COLO829 (cell line): ENCODE measurements at regions not wholly inside any gene's neighbourhood (a gene's known extent, or its start where the extent isn't known, plus 50 kb on each side); places are given as distances from the start of the nearest gene placed in this dataset.

ENCODE experiments used
- DNase-seq: peaks from one replicate; pipeline ENCODE4 v3.0.0; 2012; ENCODE audit warnings: low spot score

GRCh38 chr2:128894896-128895295 lies 576.2 kb upstream of the HS6ST1 start:
- no peak for DNase-seq

- DNase-seq, result no peak
Observed at GRCh38 chr2:128901572-128902391, 583.1 kb upstream of the HS6ST1 start.

DNA sequence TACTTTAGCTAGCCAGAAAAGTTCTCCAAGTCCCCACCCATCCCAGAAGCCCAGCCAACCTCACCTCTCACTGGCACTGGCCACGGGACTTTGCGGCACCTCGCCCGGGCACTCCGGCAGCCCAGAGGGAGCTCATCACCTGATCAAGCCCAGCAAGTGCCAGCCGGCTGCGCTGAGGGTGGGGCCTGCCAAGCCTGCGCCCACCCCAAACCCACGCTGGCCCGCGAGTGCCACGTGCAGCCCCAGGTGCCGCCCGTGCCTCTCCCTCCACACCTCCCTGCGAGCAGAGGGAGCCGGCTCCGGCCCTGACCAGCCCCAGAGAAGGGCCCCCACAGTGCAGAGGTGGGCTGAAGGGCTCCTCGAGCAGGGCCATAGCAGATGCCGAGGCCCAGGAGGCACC lies 585.0 kb upstream of the HS6ST1 start:
- no peak for DNase-seq

- DNase-seq, result no peak
Observed at GRCh38 chr2:128911276-128911675, 592.6 kb upstream of the HS6ST1 start.

GRCh38 chr2:128914320-128914719 lies 595.7 kb upstream of the HS6ST1 start:
- no peak for DNase-seq

GRCh38 chr2:128921751-128922150 lies 603.1 kb upstream of the HS6ST1 start:
- no peak for DNase-seq

DNA sequence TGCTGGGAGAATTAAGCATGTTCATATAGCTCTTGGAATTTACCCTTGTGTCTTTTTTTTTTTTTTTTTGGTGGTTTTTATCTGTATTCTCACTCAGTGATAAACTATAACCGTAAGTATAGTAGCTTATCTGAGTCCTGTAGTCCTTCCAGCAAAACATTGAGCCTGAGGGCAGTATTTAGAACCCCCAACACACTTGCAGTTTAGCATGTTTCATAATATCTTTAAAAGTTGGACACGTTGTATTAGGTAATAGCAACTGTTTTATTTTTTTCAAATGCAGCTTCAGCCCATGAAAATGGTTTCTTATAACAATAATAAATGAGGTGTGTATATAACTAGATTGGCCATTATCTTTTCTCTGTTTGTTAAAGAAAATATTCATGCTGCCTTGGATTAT lies 603.5 kb upstream of the HS6ST1 start:
- DNase-seq, result no peak

- DNase-seq, result no peak
Observed at GRCh38 chr2:128925631-128926030, 607.0 kb upstream of the HS6ST1 start.

DNA sequence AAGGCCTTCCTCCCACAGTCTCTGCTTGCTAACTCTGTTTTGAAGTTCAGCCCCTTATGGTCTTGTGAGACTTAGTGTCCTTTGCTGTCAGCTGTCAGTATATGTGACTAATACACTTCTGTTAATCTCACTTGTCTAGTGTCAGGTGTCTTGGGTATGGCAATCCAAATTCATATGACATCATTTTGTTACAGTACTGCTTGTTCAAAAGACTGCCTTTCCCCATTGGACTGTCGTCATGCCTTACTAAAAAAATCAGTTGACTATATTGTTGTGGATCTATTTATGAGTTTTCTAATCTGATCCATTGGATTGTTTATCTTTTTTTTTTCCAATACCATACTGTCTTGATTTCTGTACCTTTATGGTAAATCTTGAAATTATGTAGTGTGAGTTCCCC lies 611.4 kb upstream of the HS6ST1 start:
- no peak for DNase-seq

DNA sequence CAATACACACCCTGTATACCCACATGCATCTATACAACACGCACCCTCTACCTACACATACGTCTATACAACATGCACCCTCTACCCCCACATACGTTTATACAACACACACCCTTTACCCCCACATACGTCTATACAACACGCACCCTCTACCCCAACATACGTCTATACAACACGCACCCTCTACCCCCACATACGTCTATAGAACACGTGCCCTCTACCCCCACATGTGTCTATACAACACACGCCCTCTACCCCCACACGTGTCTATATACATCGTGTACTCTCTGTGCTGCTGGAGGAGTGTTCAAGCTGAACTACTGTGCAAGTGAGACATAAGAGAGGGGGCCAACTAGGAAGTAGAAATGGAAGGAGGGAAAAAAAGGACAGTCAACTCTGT lies 621.7 kb upstream of the HS6ST1 start:
- no peak for DNase-seq

GRCh38 chr2:128941751-128942150 lies 623.1 kb upstream of the HS6ST1 start:
- DNase-seq, result no peak

GRCh38 chr2:128949360-128949759 lies 630.7 kb upstream of the HS6ST1 start:
- DNase-seq, result no peak

DNA sequence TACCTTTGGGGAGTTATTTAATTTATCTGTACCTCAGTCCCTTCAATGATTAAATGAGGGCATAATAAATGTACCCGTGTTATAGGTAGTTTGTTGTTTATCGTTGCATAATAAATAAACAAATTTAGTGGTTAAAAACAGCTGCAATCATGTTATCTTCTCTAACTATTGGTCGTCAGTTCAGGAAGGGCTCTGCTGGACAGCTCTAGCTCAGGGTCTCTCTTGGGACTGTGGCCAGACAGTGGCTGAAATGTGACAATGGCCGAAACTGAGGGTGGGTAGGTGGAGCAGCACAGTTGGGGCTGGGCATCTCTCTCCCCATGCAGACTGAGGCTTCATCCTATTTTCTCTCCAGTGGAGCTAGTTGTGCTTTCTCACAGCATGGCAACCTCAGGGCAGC lies 632.1 kb upstream of the HS6ST1 start:
- DNase-seq, result no peak

- DNase-seq, result no peak
Observed at GRCh38 chr2:128958241-128958640, 639.6 kb upstream of the HS6ST1 start.

DNA sequence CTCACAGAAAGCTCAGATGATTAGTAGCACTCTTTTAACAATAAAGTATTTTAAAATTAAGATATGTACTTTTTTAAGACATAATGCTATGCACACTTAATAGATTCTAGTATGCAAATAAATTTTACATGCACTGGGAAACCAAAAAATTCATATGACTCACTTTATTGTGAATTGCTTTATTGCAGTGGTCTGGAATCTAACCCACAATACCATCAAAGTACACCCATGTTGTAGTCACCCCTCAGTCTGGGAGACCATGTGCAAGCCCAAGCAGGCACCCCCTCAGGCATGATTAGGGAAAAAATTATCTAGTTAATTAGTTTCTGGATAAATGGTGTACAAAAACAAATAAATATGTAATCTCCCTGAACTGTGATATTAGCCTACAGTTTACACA lies 649.0 kb upstream of the HS6ST1 start:
- no peak for DNase-seq

DNA sequence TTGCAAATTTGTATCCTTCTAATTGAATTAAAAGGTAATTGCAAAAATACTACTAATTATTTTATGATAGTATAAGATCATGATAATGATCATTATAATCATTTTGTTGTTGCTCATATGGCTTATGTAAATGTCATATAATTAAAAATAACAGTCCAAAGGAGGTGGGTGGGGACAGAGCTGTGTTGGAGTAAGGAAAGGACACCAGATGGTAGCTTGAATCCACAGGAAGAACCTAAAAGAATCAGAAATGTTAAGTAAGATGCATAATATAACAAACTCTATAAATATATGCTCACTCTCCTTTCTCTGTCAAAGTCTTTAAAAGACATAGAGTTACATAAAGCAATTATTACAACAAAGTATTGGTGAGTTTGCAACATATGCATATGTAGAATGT lies 650.7 kb upstream of the HS6ST1 start:
- no peak for DNase-seq

GRCh38 chr2:128970332-128971116 lies 651.9 kb upstream of the HS6ST1 start:
- no peak for DNase-seq

DNA sequence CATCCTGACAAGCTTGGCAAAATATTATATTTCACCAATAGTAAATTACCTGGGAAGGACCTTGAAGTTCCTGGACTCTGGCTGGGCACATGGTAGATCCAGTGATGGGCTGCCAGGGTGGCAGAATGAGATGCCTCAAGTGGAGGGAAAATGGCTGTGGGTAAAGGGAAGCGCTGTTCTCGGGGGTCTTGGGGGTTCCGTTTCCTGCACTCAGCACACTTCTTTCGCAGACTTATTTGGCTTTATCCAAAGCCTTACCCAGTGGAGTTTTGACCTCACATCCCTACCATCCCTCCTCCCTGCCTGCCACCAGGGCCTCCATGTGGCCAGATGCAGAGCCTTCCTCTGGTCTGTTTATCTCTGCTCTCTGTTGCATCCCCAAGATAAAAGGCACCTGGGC lies 654.9 kb upstream of the HS6ST1 start:
- DNase-seq, result no peak

DNA sequence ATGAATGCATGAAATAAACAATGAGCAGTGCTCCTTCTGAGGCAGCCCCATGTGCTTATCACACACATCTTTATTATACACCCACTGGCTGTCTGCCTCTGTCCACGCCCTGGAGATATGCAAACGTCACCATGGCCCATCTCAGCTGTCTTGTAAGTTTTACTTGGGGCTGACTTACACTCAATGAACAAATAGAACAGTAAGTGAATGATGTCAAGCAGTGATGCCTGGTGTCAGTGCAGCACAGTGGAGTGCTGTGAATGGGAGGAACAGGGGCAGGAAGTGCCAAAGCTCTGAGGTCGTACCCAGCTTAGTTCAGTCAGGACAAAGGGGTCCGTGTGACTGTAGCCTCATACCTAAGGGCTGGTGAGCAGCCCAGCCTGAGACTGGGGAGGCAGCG lies 659.5 kb upstream of the HS6ST1 start:
- DNase-seq, result no peak

DNA sequence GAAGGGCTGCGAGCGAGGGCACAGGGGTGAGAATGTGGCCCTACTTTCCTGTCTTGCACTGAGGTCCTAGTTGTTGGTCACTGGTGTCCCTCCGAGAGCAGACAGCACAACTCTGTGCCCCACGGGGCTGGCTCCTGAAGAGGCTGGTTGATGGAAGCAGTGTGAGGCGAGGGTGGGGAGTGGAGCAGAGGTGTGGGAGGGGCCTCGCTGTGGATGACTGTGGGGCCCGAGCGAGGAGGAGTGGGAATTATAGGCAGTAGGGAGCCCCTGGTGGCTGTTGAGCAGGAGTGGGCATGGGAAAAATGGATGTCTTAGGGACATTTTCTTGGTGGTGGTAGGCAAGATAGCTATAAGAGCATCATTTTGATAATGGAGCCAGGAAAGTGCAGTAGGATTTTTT lies 660.5 kb upstream of the HS6ST1 start:
- no peak for DNase-seq

GRCh38 chr2:128980475-128980874 lies 661.8 kb upstream of the HS6ST1 start:
- DNase-seq, result no peak

DNA sequence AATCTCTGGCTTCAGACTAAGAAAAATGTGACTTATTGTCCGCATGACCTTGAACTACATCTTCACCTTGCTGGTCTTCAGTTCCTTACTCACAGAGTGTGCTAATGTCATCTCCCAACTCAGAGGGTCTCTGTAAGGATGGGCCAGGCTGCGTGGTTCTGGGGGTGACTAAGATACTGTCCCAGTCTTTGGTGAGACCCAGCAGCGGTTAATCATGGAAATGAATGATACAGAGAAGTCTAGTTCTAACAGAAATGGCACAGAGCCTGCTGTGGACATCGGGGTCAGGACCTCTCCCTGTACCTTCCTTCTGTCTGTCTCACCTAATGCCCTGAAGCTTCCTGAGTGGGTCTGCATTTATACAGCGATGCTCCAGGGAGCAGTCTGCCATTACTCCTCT lies 662.7 kb upstream of the HS6ST1 start:
- DNase-seq, result no peak

- no peak for DNase-seq
Observed at GRCh38 chr2:128982001-128982400, 663.3 kb upstream of the HS6ST1 start.

GRCh38 chr2:128982670-128983069 lies 664.0 kb upstream of the HS6ST1 start:
- DNase-seq, result no peak
